Psoas muscle (tissue), 7 donors: ENCODE measurements at regions not wholly inside any gene's neighbourhood (a gene's known extent, or its start where the extent isn't known, plus 50 kb on each side); places are given as distances from the start of the nearest gene placed in this dataset.

Experiments used
- ATAC-seq, 4 donors: fragments of 200-7000 bp; cut with Tn5 transposase; one replicate each; pipeline ENCODE4 v1.9.1; 2020; ENCODE audit warnings: moderate library complexity in 3 of 4, mild to moderate bottlenecking in 2 of 4
- DNase-seq, 2 donors: peaks; one replicate each; pipeline ENCODE4 v3.0.0-alpha.2; 2020
- H3K27ac ChIP-seq: fragments of 200-600 bp; one replicate; pipeline ENCODE4 v1.8.0; 2022
- H3K27me3 ChIP-seq, 3 donors: fragments of 200-600 bp in 1 of 3; one replicate each; pipeline versions ENCODE4 v1.6.1 to v1.8.0; 2013 to 2022; ENCODE audit warnings: low read length in 2 of 3, mild to moderate bottlenecking in 2 of 3, moderate library complexity in 1 of 3; ENCODE audit not compliant: insufficient read depth in 3 of 3
- H3K36me3 ChIP-seq, 2 donors: fragments of 200-600 bp in 1 of 2; one replicate each; pipeline versions ENCODE4 v1.6.1 to v1.8.0; 2013 to 2022; ENCODE audit warnings: low read depth in 1 of 2, mild to moderate bottlenecking in 1 of 2, moderate library complexity in 1 of 2; ENCODE audit not compliant: insufficient read depth in 1 of 2
- H3K4me1 ChIP-seq: fragments of 200-600 bp; one replicate; pipeline ENCODE4 v1.8.0; 2022
- H3K4me3 ChIP-seq: fragments of 200-600 bp; one replicate; pipeline ENCODE4 v1.8.0; 2022; ENCODE audit warnings: mild to moderate bottlenecking
- H3K9me3 ChIP-seq: fragments of 200-600 bp; one replicate; pipeline ENCODE4 v1.8.0; 2022
- CTCF ChIP-seq: fragments of 200-600 bp; IDR thresholded peaks from one replicate; pipeline ENCODE4 v1.8.0; 2022; ENCODE audit warnings: antibody characterized with exemption
- WGBS, 3 donors: extraction: QIAGEN DNeasy Blood & Tissue Kit; methylation state at CpG; one replicate each; pipeline versions ENCODE4 v1.1.6 to v1.1.7; 2013; 5-methylcytosine and 5-hydroxymethylcytosine counted together
- intact Hi-C, 2 donors: fragments of 100-400 bp; cut with DNase I; formaldehyde crosslinking; loops; one replicate each; pipeline versions ENCODE4 v1.11.0 to v1.14.2; 2022
- donor health status: healthy with polysubstance abuse.
- donor health status: DM: no; HTN: no; CAD: no; lungs with moderate emphysema.
- donor health status: Bipolar disorder and iron deficiency.
- donor health status: healthy.
- donor health status: DM: yes; HTN: yes; CAD: no.
- donor health status: DM: no; HTN: no; CAD: no.
- donor health status: DM: yes; HTN: yes; CAD: no.

DNA sequence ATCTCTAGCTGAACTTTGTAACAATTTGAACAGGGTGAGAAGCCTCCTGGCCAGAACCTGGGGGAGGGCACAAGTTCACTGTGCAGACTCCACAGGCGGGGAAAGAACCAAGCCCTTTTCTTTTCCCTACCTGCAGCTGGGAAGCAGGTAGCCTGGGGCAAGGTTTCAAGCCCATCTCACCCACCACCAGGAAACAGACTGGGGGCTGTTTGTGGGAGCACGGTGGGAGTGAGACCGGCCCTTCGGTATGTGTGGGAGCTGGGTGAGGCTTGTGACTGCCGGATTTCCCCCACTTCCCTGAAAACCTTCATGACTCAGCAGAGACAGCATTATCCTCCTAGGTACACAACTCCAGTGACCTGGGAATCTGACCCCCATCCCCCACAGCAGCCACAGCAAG lies 211.7 kb downstream of the ZNF674 start:
- TF ChIP-seq CTCF = no peak
- no peaks in the 10 kb centered on the region for H3K4me1 ChIP-seq
- intact Hi-C loops = no loop called here
- DNase-seq (no peak), ATAC-seq (no peak)
- no peaks in the 10 kb centered on the region for H3K9me3 ChIP-seq
- no peaks in the 10 kb centered on the region for H3K36me3 ChIP-seq
- WGBS, 3 donors = 73 to 91% (median 83%) methylated on average over 5 of the region's 5 CpGs
- H3K4me3 ChIP-seq = no peak overlapping the region
- peaks cover 0 to 14% (median 0%) of the 10 kb centered on the region in 3 donors for H3K27me3 ChIP-seq
- no peak overlapping the region for H3K27ac ChIP-seq

DNA sequence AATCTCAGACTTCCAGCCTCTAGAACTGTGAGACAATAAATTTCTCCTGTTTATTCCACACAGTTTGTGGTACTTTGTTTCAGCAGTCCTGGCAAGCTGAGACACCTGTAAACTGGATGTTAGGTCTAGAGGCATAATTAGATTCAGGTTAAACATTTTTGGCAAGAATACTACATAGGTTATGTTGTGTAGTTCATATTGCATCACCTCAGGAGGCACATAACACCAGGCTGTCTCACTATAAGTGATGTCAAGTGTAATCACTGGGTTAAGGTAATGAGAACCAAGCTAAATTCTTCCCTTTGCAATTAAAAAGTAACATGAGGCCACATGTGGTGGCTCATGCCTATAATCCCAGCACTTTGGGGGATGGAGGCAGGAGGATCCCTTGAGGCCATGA lies 214.2 kb downstream of the ZNF674 start:
- no peak overlapping the region for H3K27ac ChIP-seq
- H3K27me3 ChIP-seq = peaks cover 0 to 24% (median 0%) of the 10 kb centered on the region in 3 donors
- H3K4me3 ChIP-seq = no peak overlapping the region
- DNase-seq (no peak), ATAC-seq (no peak)
- no peaks in the 10 kb centered on the region for H3K9me3 ChIP-seq
- no peaks in the 10 kb centered on the region for H3K36me3 ChIP-seq
- H3K4me1 ChIP-seq = no peaks in the 10 kb centered on the region
- intact Hi-C loops = no loop called here
- no peak for TF ChIP-seq CTCF

DNA sequence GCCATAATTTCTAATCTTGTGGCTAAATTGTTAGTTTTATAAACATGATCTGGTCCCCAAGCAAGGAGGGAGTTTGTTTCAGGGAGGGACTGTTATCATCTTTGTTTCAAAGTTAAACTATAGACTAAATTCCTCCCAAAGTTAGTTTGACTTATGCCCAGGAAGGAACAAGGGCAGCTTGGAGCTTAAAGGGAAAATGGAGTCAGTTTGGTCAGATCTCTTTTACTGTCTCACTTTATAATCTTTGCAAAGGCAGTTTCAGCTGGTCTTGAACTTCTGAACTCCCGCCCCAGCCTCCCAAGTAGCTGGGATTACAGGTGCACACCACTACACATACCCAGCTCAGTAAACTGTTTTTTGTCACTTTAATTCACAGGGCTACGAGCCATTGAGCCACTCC lies 214.7 kb downstream of the ZNF674 start:
- intact Hi-C loops = no loop called here
- no peak for ATAC-seq
- 74 to 94% (median 80%) methylated on average over 2 of the region's 2 CpGs for WGBS, 3 donors

GRCh38 chrX:46328133-46328532 lies 217.1 kb downstream of the ZNF674 start:
- 53 to 62% (median 59%) methylated on average over 1 of the region's 1 CpG for WGBS, 3 donors

More for the DNA sequence above, 214.7 kb downstream of the ZNF674 start:
- H3K27me3 ChIP-seq = peaks cover 0 to 26% (median 0%) of the 10 kb centered on the region in 3 donors
- no peaks in the 10 kb centered on the region for H3K36me3 ChIP-seq
- TF ChIP-seq CTCF = no peak
- H3K4me3 ChIP-seq = no peak overlapping the region
- no peak for DNase-seq
- no peaks in the 10 kb centered on the region for H3K9me3 ChIP-seq
- no peak overlapping the region for H3K27ac ChIP-seq
- H3K4me1 ChIP-seq = no peaks in the 10 kb centered on the region

More at GRCh38 chrX:46328133-46328532, 217.1 kb downstream of the ZNF674 start:
- Histone ChIP-seq H3K36me3 (no peaks in the 10 kb centered on the region), H3K4me3 (no peak overlapping the region), H3K9me3 (no peaks in the 10 kb centered on the region), H3K27me3 (peaks cover 0 to 38% (median 0%) of the 10 kb centered on the region in 3 donors), H3K27ac (no peak overlapping the region), H3K4me1 (no peaks in the 10 kb centered on the region)
- ATAC-seq (no peak), DNase-seq (no peak)
- intact Hi-C loops = no loop called here
- no peak for TF ChIP-seq CTCF
